ENCODE measurements at regions not wholly inside any gene's neighbourhood (a gene's known extent, or its start where the extent isn't known, plus 50 kb on each side); places are given as distances from the start of the nearest gene placed in this dataset.

DNA sequence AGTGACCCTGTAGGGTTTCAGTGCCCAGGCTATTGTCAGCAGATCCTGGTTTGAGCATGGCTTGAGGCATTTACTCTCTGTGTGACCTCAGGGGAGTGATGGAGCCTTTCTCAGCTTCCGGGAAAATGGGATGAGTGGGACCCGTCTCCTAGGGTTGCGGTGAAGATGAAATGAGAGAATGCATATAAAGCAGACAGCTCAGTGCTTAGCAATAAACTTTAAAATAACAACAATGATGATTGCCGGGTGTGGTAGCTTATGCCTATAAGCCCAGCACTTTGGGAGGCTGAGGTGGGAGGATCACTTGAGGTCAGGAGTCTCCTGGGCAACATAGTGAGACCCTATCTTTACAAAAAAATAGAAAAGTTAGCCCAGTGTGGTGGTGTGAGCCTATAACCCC is 106.0 kb upstream of the MTHFD1L start:
- DNase-seq (ENCODE audit: extremely low read depth, insufficient read length) = no peak
- Histone ChIP-seq H3K36me3 (ENCODE audit: control insufficient read depth, insufficient read depth, low read length) (no peaks in the 10 kb centered on the region; the same call in 1 of the 2 replicates), H3K27me3 (replicated peaks; ENCODE audit: control insufficient read depth, insufficient read depth, low read length) (no peaks in the 10 kb centered on the region), H3K4me3 (replicated peaks; ENCODE audit: low read depth, low read length) (no peak overlapping the region)
- TF ChIP-seq, protein P1, sequence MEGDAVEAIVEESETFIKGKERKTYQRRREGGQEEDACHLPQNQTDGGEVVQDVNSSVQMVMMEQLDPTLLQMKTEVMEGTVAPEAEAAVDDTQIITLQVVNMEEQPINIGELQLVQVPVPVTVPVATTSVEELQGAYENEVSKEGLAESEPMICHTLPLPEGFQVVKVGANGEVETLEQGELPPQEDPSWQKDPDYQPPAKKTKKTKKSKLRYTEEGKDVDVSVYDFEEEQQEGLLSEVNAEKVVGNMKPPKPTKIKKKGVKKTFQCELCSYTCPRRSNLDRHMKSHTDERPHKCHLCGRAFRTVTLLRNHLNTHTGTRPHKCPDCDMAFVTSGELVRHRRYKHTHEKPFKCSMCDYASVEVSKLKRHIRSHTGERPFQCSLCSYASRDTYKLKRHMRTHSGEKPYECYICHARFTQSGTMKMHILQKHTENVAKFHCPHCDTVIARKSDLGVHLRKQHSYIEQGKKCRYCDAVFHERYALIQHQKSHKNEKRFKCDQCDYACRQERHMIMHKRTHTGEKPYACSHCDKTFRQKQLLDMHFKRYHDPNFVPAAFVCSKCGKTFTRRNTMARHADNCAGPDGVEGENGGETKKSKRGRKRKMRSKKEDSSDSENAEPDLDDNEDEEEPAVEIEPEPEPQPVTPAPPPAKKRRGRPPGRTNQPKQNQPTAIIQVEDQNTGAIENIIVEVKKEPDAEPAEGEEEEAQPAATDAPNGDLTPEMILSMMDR (IDR thresholded peaks at IDR 0.05; ENCODE audit: insufficient read depth, low read length, poor library complexity, severe bottlenecking) = no peak

DNA sequence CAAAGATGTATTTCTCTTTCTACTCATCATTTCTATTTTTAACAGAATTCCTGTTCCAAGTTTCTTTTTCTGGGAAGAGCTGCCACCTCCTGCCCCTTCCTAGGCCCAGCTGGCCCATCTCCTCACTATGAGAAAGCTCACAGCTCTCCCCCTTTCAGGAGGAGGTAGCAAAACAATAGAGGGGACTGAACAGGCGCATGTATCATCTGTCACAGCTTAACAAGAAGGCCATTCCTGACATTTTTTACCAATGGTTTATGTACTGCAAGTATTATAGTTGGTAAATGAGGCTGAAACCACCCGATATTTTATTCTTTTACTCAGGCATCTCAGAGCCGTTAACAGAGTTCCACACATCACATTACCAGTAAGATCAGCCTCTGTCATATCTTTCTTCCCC is 103.7 kb upstream of the MTHFD1L start:
- Histone ChIP-seq H3K4me3 (replicated peaks; ENCODE audit: low read depth, low read length) (no peak overlapping the region), H3K27me3 (replicated peaks; ENCODE audit: control insufficient read depth, insufficient read depth, low read length) (no peaks in the 10 kb centered on the region), H3K36me3 (ENCODE audit: control insufficient read depth, insufficient read depth, low read length) (no peaks in the 10 kb centered on the region; the same call in 1 of the 2 replicates)
- TF ChIP-seq, protein P1 (IDR thresholded peaks at IDR 0.05; ENCODE audit: insufficient read depth, low read length, poor library complexity, severe bottlenecking) = no peak
- DNase-seq (ENCODE audit: extremely low read depth, insufficient read length) = no peak

DNA sequence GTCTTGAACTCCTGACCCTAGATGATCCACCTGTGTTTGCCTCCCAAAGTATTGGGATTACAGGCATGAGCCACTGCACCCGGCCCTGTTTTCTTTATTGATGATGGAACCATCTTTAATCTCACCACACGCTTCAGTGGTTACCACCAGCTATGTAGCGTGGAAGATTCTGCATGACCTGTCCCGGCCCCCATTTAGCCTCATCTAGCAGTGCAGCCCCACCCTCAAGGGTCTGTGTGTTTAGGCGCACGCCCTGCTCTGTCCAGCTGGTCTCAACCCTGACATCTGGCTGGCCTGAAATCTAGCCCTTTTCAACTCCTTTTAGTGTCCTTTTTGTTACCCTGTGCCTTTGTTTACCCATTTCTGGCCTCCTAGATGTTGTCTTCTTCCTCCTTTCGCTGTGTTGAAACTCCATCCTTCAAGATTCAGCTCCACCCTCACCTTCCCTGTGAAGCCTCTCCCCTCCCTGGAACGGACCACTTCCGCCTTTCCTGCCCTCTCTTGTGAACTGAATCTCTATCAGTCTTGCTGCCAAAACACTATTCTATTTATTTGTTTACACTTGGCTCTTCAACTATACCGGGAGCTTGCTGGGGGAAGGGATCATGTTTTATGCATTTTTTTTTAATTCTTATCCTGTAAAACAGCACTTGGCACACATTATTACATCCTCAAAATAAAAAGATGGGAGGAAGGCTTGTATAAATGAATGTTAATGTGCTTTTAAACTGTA is 101.0 kb upstream of the MTHFD1L start:
- no peak for DNase-seq (ENCODE audit: extremely low read depth, insufficient read length)
- Histone ChIP-seq H3K36me3 (ENCODE audit: control insufficient read depth, insufficient read depth, low read length) (no peaks in the 10 kb centered on the region; the same call in 1 of the 2 replicates), H3K4me3 (replicated peaks; ENCODE audit: low read depth, low read length) (no peak overlapping the region), H3K27me3 (replicated peaks; ENCODE audit: control insufficient read depth, insufficient read depth, low read length) (no peaks in the 10 kb centered on the region)
- TF ChIP-seq, protein P1 (IDR thresholded peaks at IDR 0.05; ENCODE audit: insufficient read depth, low read length, poor library complexity, severe bottlenecking) = no peak

DNA sequence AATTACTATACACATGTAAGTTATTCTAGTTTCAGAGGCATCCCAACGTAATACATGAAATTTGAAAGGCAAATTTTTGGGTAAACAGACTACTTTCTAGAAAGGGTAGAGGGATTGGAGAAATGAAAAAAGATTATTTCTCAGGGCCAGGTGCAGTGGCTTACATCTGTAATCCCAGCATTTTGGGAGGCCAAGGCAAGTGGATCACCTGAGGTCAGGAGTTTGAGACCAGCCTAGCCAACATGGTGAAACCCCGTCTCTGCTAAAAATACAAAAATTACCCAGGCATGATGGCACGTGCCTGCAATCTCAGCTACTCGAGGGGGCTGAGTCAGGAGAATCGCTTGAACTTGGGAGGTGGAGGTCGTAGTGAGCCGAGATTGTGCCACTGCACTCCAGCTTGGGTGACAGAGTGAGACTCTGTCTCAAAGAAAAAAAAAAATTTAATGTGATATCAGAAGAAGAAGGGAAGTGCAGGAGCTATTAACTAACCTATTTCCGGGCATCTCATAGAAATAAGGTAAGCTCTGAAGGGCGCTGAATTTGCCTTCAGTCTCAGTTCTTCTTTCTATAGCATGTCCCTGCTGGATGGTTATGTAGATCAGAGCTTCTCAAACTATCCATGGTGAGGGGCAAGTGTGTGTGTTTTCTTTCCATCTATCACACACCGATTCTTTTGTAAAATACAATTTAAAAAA is 100.3 kb upstream of the MTHFD1L start:
- Histone ChIP-seq H3K4me3 (replicated peaks; ENCODE audit: low read depth, low read length) (no peak overlapping the region), H3K27me3 (replicated peaks; ENCODE audit: control insufficient read depth, insufficient read depth, low read length) (no peaks in the 10 kb centered on the region), H3K36me3 (ENCODE audit: control insufficient read depth, insufficient read depth, low read length) (no peaks in the 10 kb centered on the region; the same call in 1 of the 2 replicates)
- TF ChIP-seq, protein P1 (IDR thresholded peaks at IDR 0.05; ENCODE audit: insufficient read depth, low read length, poor library complexity, severe bottlenecking) = no peak
- peak; percentile 57 for DNase-seq (ENCODE audit: extremely low read depth, insufficient read length)

DNA sequence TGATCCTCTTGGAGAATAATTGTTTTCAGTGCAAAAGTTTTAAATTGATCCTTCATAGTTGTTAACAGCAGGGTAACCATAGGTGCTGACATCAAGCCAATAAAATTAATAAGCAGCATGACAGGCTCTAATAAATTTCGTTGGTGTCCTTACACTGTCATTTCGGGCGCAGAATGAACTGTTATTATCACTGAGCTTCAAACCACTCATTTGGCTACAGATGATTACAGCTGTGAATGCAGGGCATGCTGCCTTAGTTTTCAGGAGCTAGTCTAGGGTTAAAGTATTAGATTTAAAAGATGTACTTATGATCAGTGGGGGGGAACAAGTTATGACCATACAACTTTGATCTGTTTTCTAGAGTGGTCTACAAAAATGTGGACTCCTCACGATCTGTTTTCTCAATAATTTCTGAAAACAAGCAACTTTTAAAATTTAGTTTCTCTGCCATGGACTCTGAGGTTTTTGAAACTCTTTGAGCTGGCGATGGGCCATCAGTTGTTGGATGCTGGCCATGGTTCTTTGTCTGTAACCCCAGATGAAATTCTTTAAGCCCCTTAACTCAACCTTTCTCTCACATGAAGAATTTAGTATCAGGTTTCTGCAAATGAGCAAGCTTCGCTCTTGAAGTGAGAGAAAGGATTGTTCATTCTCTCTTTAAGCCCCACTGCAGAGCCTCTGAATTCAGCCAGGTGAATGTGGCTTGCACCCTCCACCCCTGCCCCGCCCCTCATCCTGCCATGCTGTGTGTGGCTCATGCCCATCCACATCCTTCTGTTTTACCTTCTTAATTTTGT is 99.1 kb upstream of the MTHFD1L start:
- DNase-seq (ENCODE audit: extremely low read depth, insufficient read length) = no peak
- H3K36me3 ChIP-seq (ENCODE audit: control insufficient read depth, insufficient read depth, low read length) = no peaks in the 10 kb centered on the region; the same call in 1 of the 2 replicates
- TF ChIP-seq, protein P1 (IDR thresholded peaks at IDR 0.05; ENCODE audit: insufficient read depth, low read length, poor library complexity, severe bottlenecking) = no peak

More for the DNA sequence above, 99.1 kb upstream of the MTHFD1L start:
- Histone ChIP-seq H3K4me3 (replicated peaks; ENCODE audit: low read depth, low read length) (no peak overlapping the region), H3K27me3 (replicated peaks; ENCODE audit: control insufficient read depth, insufficient read depth, low read length) (no peaks in the 10 kb centered on the region)
